Liver (tissue), 3 donors: ENCODE measurements at regions not wholly inside any gene's neighbourhood (a gene's known extent, or its start where the extent isn't known, plus 50 kb on each side); places are given as distances from the start of the nearest gene placed in this dataset.

Source experiments
- EGR1 ChIP-seq, 2 donors: IDR thresholded peaks; 2 replicates each; pipeline ENCODE4 v1.6.1; 2016 to 2018; ENCODE audit warnings: antibody characterized with exemption in 2 of 2, low read depth in 2 of 2
- TAF1 ChIP-seq: conservative IDR thresholded peaks from 2 replicates; pipeline ENCODE4 v1.6.1; 2016; ENCODE audit warnings: antibody characterized with exemption, mild to moderate bottlenecking
- YY1 ChIP-seq: IDR thresholded peaks from 2 replicates; pipeline ENCODE4 v1.6.1; 2016; ENCODE audit warnings: antibody characterized with exemption, mild to moderate bottlenecking
- TF ChIP-seq, protein P1 (sequence below): fragments of 150-350 bp; IDR thresholded peaks from 2 replicates; pipeline ENCODE4 v1.5.1; 2017; ENCODE audit warnings: improper control_type of control experiment, low read depth, low read length; ENCODE audit not compliant: missing input control
- TF ChIP-seq, protein P2 (sequence below): IDR thresholded peaks from 2 replicates; pipeline ENCODE4 v1.6.1; 2016; ENCODE audit warnings: antibody characterized with exemption
- donor health status: healthy.
- donor health status: healthy.

DNA sequence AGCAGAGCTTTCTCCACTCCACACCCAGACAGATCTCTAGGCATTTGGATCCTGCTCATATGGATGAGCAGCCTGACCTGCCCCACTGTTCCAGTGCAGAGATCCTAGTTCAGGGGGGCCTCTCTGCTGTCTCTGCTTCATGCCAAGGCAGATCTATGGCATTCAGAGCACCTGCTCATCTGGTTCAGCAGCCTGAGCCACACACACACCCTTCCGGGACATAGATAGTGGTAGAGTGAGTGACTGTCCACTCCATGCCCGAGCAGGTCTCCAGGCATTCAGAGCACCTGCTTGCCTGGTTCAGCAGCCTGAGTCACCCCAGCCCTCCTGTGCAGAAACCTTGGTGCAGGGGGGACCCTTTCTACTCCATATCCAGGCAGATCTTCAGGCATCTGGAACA, 54.3 kb upstream of the ZNF800 start:
- TF ChIP-seq, protein P1, sequence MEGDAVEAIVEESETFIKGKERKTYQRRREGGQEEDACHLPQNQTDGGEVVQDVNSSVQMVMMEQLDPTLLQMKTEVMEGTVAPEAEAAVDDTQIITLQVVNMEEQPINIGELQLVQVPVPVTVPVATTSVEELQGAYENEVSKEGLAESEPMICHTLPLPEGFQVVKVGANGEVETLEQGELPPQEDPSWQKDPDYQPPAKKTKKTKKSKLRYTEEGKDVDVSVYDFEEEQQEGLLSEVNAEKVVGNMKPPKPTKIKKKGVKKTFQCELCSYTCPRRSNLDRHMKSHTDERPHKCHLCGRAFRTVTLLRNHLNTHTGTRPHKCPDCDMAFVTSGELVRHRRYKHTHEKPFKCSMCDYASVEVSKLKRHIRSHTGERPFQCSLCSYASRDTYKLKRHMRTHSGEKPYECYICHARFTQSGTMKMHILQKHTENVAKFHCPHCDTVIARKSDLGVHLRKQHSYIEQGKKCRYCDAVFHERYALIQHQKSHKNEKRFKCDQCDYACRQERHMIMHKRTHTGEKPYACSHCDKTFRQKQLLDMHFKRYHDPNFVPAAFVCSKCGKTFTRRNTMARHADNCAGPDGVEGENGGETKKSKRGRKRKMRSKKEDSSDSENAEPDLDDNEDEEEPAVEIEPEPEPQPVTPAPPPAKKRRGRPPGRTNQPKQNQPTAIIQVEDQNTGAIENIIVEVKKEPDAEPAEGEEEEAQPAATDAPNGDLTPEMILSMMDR, result no peak
- TF ChIP-seq TAF1, result no peak
- no peak for TF ChIP-seq EGR1 (IDR thresholded peaks at IDR 0.05; ENCODE audit: low read depth in 2 of 2)
- no peak for TF ChIP-seq YY1
- TF ChIP-seq, protein P2, sequence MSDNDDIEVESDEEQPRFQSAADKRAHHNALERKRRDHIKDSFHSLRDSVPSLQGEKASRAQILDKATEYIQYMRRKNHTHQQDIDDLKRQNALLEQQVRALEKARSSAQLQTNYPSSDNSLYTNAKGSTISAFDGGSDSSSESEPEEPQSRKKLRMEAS, result no peak
